GM23338 (cell line): ENCODE measurements at regions not wholly inside any gene's neighbourhood (a gene's known extent, or its start where the extent isn't known, plus 50 kb on each side); places are given as distances from the start of the nearest gene placed in this dataset.

Experiments used
- ATAC-seq: fragments of 200-7000 bp; cut with Tn5 transposase; 3 replicates; pipeline ENCODE4 v1.9.1; 2020
- DNase-seq: peaks from one replicate; pipeline ENCODE4 v3.0.0-alpha.2; 2015; ENCODE audit warnings: low spot score
- H2AFZ ChIP-seq: fragments of 200-600 bp; sonication (generic); 2 replicates; pipeline ENCODE4 v1.8.0; 2016; ENCODE audit warnings: antibody characterized with exemption, mild to moderate bottlenecking, moderate library complexity
- H3F3A ChIP-seq: fragments of 200-600 bp; sonication (generic); replicated peaks from 2 replicates; pipeline ENCODE4 v1.8.0; 2017; ENCODE audit warnings: antibody characterized with exemption, mixed run types, low read depth
- H3K27ac ChIP-seq: fragments of 200-600 bp; sonication (generic); 2 replicates; pipeline ENCODE4 v1.6.1; 2016; ENCODE audit warnings: low read depth
- H3K27me3 ChIP-seq: fragments of 200-600 bp; sonication (generic); 2 replicates; pipeline ENCODE4 v1.8.0; 2016; ENCODE audit warnings: mild to moderate bottlenecking, mixed run types, moderate library complexity; ENCODE audit not compliant: insufficient read depth
- H3K36me3 ChIP-seq: fragments of 200-600 bp; sonication (generic); 2 replicates; pipeline ENCODE4 v1.8.0; 2016; ENCODE audit warnings: mild to moderate bottlenecking; ENCODE audit not compliant: insufficient read depth
- H3K4me1 ChIP-seq: fragments of 200-600 bp; sonication (generic); 2 replicates; pipeline ENCODE4 v1.8.0; 2016; ENCODE audit warnings: mild to moderate bottlenecking, moderate library complexity; ENCODE audit not compliant: insufficient read depth
- H3K4me2 ChIP-seq: fragments of 200-600 bp; sonication (generic); 2 replicates; pipeline ENCODE4 v1.7.1; 2017; ENCODE audit warnings: mixed run types
- H3K4me3 ChIP-seq: fragments of 200-600 bp; sonication (generic); 2 replicates; pipeline ENCODE4 v1.6.1; 2016; ENCODE audit warnings: mixed run types
- H3K79me2 ChIP-seq: fragments of 200-600 bp; sonication (generic); replicated peaks from 2 replicates; pipeline ENCODE4 v1.8.0; 2017; ENCODE audit warnings: mild to moderate bottlenecking; ENCODE audit not compliant: insufficient read depth
- H3K9me2 ChIP-seq: fragments of 200-600 bp; sonication (generic); 2 replicates; pipeline ENCODE4 v1.8.0; 2017; ENCODE audit not compliant: insufficient read depth
- H4K20me1 ChIP-seq: fragments of 200-600 bp; sonication (generic); replicated peaks from 2 replicates; pipeline ENCODE4 v1.8.0; 2017; ENCODE audit warnings: mild to moderate bottlenecking; ENCODE audit not compliant: insufficient read depth
- H3K27ac Mint-ChIP-seq: 2 replicates; pipeline ENCODE4 v1.8.0; 2020; ENCODE audit warnings: inconsistent platforms, mild to moderate bottlenecking, moderate library complexity, mixed read lengths
- H3K27me3 Mint-ChIP-seq: 3 replicates; pipeline ENCODE4 v1.8.0; 2022; ENCODE audit warnings: low read depth, mild to moderate bottlenecking, moderate library complexity, mixed read lengths, inconsistent platforms; ENCODE audit not compliant: insufficient read depth, poor library complexity
- H3K36me3 Mint-ChIP-seq: 3 replicates; pipeline ENCODE4 v1.8.0; 2021; ENCODE audit warnings: low read depth, mild to moderate bottlenecking, inconsistent platforms, moderate library complexity, mixed read lengths
- H3K4me1 Mint-ChIP-seq: 3 replicates; pipeline ENCODE4 v1.8.0; 2020; ENCODE audit warnings: mild to moderate bottlenecking, inconsistent platforms, mixed read lengths
- H3K4me3 Mint-ChIP-seq: 3 replicates; pipeline ENCODE4 v1.8.0; 2021; ENCODE audit warnings: moderate library complexity, mild to moderate bottlenecking, inconsistent platforms, mixed read lengths
- H3K9me3 Mint-ChIP-seq: 3 replicates; pipeline ENCODE4 v1.8.0; 2020; ENCODE audit warnings: moderate library complexity, mild to moderate bottlenecking, inconsistent platforms, mixed read lengths
- ETS1 ChIP-seq: IDR thresholded peaks from 2 replicates; pipeline ENCODE4 v1.6.1; 2016; ENCODE audit warnings: antibody characterized with exemption
- REST ChIP-seq: IDR thresholded peaks from one replicate; pipeline ENCODE4 v1.6.1; 2018; ENCODE audit warnings: antibody characterized with exemption; ENCODE audit not compliant: unreplicated experiment
- ZNF462 ChIP-seq: fragments of 250-450 bp; sonication (Bioruptor Pico); IDR thresholded peaks from 2 replicates; pipeline ENCODE4 v1.5.0; 2020; ENCODE audit warnings: mild to moderate bottlenecking, moderate library complexity

GRCh38 chr12:94879542-94879941 is 124.0 kb downstream of the NDUFA12 start:
- Histone ChIP-seq H3K9me2 (no peaks in the 10 kb centered on the region; the same call in 1 of the 2 replicates), H3K27ac (no peak overlapping the region), H2AFZ (no peak overlapping the region), H3K4me3 (no peak overlapping the region), H3K4me2 (no peak overlapping the region), H3F3A (no peaks in the 10 kb centered on the region), H4K20me1 (no peaks in the 10 kb centered on the region), H3K27me3 (peaks cover 14% of the 10 kb centered on the region), H3K79me2 (no peaks in the 10 kb centered on the region), H3K4me1 (0 out of 2 replicates have a peak, but pooled peaks cover 2% of the 10 kb centered on the region), H3K36me3 (no peaks in the 10 kb centered on the region)
- Mint-ChIP-seq H3K4me3 (no peak overlapping the region), H3K9me3 (no peaks in the 10 kb centered on the region), H3K27ac (no peak overlapping the region), H3K4me1 (peaks cover 3% of the 10 kb centered on the region; the same call in 2 of the 3 replicates), H3K27me3 (peaks cover 11% of the 10 kb centered on the region), H3K36me3 (no peaks in the 10 kb centered on the region)
- peak; percentile 63 for DNase-seq
- TF ChIP-seq REST (peak; percentile 90), ZNF462 (CRISPR knock-in tag) (no peak), ETS1 (no peak)
- ATAC-seq: peak; percentile 51; the same call in 2 of the 3 replicates
